GM18498 (cell line): ENCODE measurements at regions not wholly inside any gene's neighbourhood (a gene's known extent, or its start where the extent isn't known, plus 50 kb on each side); places are given as distances from the start of the nearest gene placed in this dataset.
A peak's percentile ranks its signal among the peaks of the same experiment; 100 is the strongest.
"Not testable (repeated sequence)": the region's sequence is repeated elsewhere in the genome, so short reads cannot be mapped to it uniquely, and the experiment has no call there.

Source experiments
- ATAC-seq: cut with Tn5 transposase; IDR thresholded peaks from one replicate; pipeline ENCODE4 v1.9.1; 2021; ENCODE audit warnings: mild to moderate bottlenecking, moderate library complexity; ENCODE audit not compliant: unreplicated experiment

GRCh38 chr7:13117103-13117502 lies 429.7 kb downstream of the ARL4A start:
- no peak for ATAC-seq

GRCh38 chr7:13117592-13117991 lies 430.2 kb downstream of the ARL4A start:
- no peak for ATAC-seq

GRCh38 chr7:13124629-13125028 lies 437.2 kb downstream of the ARL4A start:
- not testable (repeated sequence) for ATAC-seq

- ATAC-seq: no peak
Measured at GRCh38 chr7:13126347-13126746, 438.9 kb downstream of the ARL4A start.

GRCh38 chr7:13130321-13130720 lies 442.9 kb downstream of the ARL4A start:
- no peak for ATAC-seq

- not testable (repeated sequence) for ATAC-seq
Measured at GRCh38 chr7:13130906-13131305, 443.5 kb downstream of the ARL4A start.

GRCh38 chr7:13132314-13132713 lies 444.9 kb downstream of the ARL4A start:
- ATAC-seq: no peak

- ATAC-seq: not testable (repeated sequence)
Measured at GRCh38 chr7:13136345-13136744, 448.9 kb downstream of the ARL4A start.

GRCh38 chr7:13139436-13139835 lies 452.0 kb downstream of the ARL4A start:
- ATAC-seq: no peak

GRCh38 chr7:13144673-13145072 lies 457.2 kb downstream of the ARL4A start:
- ATAC-seq: no peak

- no peak for ATAC-seq
Measured at GRCh38 chr7:13148548-13148947, 461.1 kb downstream of the ARL4A start.

- ATAC-seq: no peak
Measured at GRCh38 chr7:13151978-13152377, 464.5 kb downstream of the ARL4A start.

- ATAC-seq: no peak
Measured at GRCh38 chr7:13152755-13153154, 465.3 kb downstream of the ARL4A start.

- no peak for ATAC-seq
Measured at GRCh38 chr7:13153266-13153665, 465.8 kb downstream of the ARL4A start.

GRCh38 chr7:13153742-13154141 lies 466.3 kb downstream of the ARL4A start:
- no peak for ATAC-seq

- ATAC-seq: no peak
Measured at GRCh38 chr7:13155188-13155587, 467.8 kb downstream of the ARL4A start.

GRCh38 chr7:13159003-13159402 lies 471.6 kb downstream of the ARL4A start:
- no peak for ATAC-seq

GRCh38 chr7:13159467-13160184 lies 472.2 kb downstream of the ARL4A start:
- peak; percentile 83 for ATAC-seq

GRCh38 chr7:13161125-13161524 lies 473.7 kb downstream of the ARL4A start:
- no peak for ATAC-seq

- ATAC-seq: no peak
Measured at GRCh38 chr7:13165854-13166253, 478.4 kb downstream of the ARL4A start.

- no peak for ATAC-seq
Measured at GRCh38 chr7:13166801-13167200, 479.4 kb downstream of the ARL4A start.

- ATAC-seq: no peak
Measured at GRCh38 chr7:13169356-13169755, 481.9 kb downstream of the ARL4A start.

GRCh38 chr7:13174991-13175390 lies 487.6 kb downstream of the ARL4A start:
- ATAC-seq: no peak
